GM13976 (cell line): ENCODE measurements at regions not wholly inside any gene's neighbourhood (a gene's known extent, or its start where the extent isn't known, plus 50 kb on each side); places are given as distances from the start of the nearest gene placed in this dataset.
"Not testable (repeated sequence)": the region's sequence is repeated elsewhere in the genome, so short reads cannot be mapped to it uniquely, and the experiment has no call there.

Experiments
- DNase-seq: peaks from one replicate; pipeline ENCODE4 v3.0.0; 2012; ENCODE audit warnings: low spot score
- CTCF ChIP-seq: IDR thresholded peaks from 2 replicates; pipeline ENCODE4 v1.5.1; 2012; ENCODE audit warnings: borderline replicate concordance, mild to moderate bottlenecking; ENCODE audit not compliant: insufficient read depth; ENCODE audit errors: extremely low read depth, missing control alignments, control extremely low read depth
- in situ Hi-C: fragments of 300-500 bp; cut with MboI; formaldehyde crosslinking; loops from one replicate; pipeline ENCODE4 v1.12.0; 2022; ENCODE audit warnings: low sequenced_read_pairs, mixed read lengths, inconsistent platforms; ENCODE audit not compliant: unreplicated experiment

GRCh38 chr1:199608414-199608813 lies 419.1 kb upstream of the NR5A2 start:
- TF ChIP-seq CTCF = no peak
- no peak for DNase-seq
- in situ Hi-C loops = no loop called here

- in situ Hi-C loops = no loop called here
- DNase-seq = no peak
- no peak for TF ChIP-seq CTCF
These were observed 414.3 kb upstream of the NR5A2 start for GRCh38 chr1:199612976-199613774.

GRCh38 chr1:199616947-199617346 lies 410.6 kb upstream of the NR5A2 start:
- no peak for TF ChIP-seq CTCF
- no peak for DNase-seq
- in situ Hi-C loops = no loop called here

- TF ChIP-seq CTCF = no peak
- no peak for DNase-seq
These were observed 408.3 kb upstream of the NR5A2 start for GRCh38 chr1:199619223-199619622.

GRCh38 chr1:199626228-199626627 lies 401.3 kb upstream of the NR5A2 start:
- DNase-seq = not testable (repeated sequence)

More at GRCh38 chr1:199619223-199619622, 408.3 kb upstream of the NR5A2 start:
- in situ Hi-C loops = no loop called here

GRCh38 chr1:199629624-199630023 lies 397.9 kb upstream of the NR5A2 start:
- in situ Hi-C loops = no loop called here
- no peak for TF ChIP-seq CTCF
- DNase-seq = no peak

More at GRCh38 chr1:199626228-199626627, 401.3 kb upstream of the NR5A2 start:
- in situ Hi-C loops = not testable (repeated sequence)

GRCh38 chr1:199639453-199639852 lies 388.1 kb upstream of the NR5A2 start:
- no peak for DNase-seq
- in situ Hi-C loops = no loop called here
- TF ChIP-seq CTCF = no peak
